Activated T-cell treated with anti-CD3 and anti-CD28 coated beads, Interleukin-2, amount 50 U/mL, for 4 hours (primary cell): ENCODE measurements at regions not wholly inside any gene's neighbourhood (a gene's known extent, or its start where the extent isn't known, plus 50 kb on each side); places are given as distances from the start of the nearest gene placed in this dataset.

Experiments used
- ATAC-seq, 2 donors: fragments of 200-7000 bp; cut with Tn5 transposase; one replicate each; pipeline ENCODE4 v1.10.0; 2021
- DNase-seq: peaks from one replicate; pipeline ENCODE4 v3.0.0-alpha.2; 2020
- H3K27me3 Mint-ChIP-seq: one replicate; pipeline ENCODE4 v1.8.0; 2021; ENCODE audit warnings: low read depth, mixed read lengths
- H3K36me3 Mint-ChIP-seq: one replicate; pipeline ENCODE4 v1.8.0; 2022; ENCODE audit warnings: mixed read lengths; ENCODE audit not compliant: insufficient read depth
- H3K4me1 Mint-ChIP-seq: one replicate; pipeline ENCODE4 v1.8.0; 2021; ENCODE audit warnings: low read depth, mixed read lengths
- H3K4me3 Mint-ChIP-seq: one replicate; pipeline ENCODE4 v1.8.0; 2021; ENCODE audit warnings: mild to moderate bottlenecking, moderate library complexity, mixed read lengths
- H3K9me3 Mint-ChIP-seq: one replicate; pipeline ENCODE4 v1.8.0; 2021; ENCODE audit warnings: mixed read lengths

GRCh38 chr6:141498977-141499376 lies 633.7 kb upstream of the GJE1 start:
- no peaks in the 10 kb centered on the region for H3K4me1 Mint-ChIP-seq
- H3K36me3 Mint-ChIP-seq, result no peaks in the 10 kb centered on the region
- H3K9me3 Mint-ChIP-seq, result peaks cover 3% of the 10 kb centered on the region
- DNase-seq (no peak), ATAC-seq (no peak)
- H3K27me3 Mint-ChIP-seq, result no peaks in the 10 kb centered on the region
- H3K4me3 Mint-ChIP-seq, result no peak overlapping the region

- DNase-seq, result no peak
- ATAC-seq, result no peak
- peaks cover 6% of the 10 kb centered on the region for H3K9me3 Mint-ChIP-seq
- no peaks in the 10 kb centered on the region for H3K27me3 Mint-ChIP-seq
- H3K36me3 Mint-ChIP-seq, result no peaks in the 10 kb centered on the region
- no peak overlapping the region for H3K4me3 Mint-ChIP-seq
- peaks cover 5% of the 10 kb centered on the region for H3K4me1 Mint-ChIP-seq
Observed at GRCh38 chr6:141492521-141493284, 640.0 kb upstream of the GJE1 start.

DNA sequence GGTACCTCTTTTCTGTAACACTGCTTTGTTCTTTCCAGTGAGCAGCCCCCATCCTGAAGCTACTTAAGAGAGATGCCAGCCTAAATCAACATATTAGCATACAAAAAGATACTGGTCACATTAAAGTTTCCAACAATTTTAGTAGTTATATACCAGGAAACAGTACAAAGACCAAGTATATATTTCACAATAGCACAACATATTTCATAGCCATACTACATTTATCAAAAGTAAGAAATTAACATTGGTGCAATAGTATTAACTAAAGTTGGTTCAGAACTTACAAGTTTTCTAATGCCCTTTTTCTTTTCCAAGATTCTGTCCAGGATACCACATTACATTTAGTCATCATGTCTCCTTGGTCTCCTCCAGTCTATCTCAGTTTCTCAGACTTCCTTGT lies 641.0 kb upstream of the GJE1 start:
- DNase-seq (no peak), ATAC-seq (no peak)
- Mint-ChIP-seq H3K4me1 (peaks cover 8% of the 10 kb centered on the region), H3K27me3 (no peaks in the 10 kb centered on the region), H3K36me3 (no peaks in the 10 kb centered on the region), H3K4me3 (no peak overlapping the region), H3K9me3 (peaks cover 6% of the 10 kb centered on the region)

DNA sequence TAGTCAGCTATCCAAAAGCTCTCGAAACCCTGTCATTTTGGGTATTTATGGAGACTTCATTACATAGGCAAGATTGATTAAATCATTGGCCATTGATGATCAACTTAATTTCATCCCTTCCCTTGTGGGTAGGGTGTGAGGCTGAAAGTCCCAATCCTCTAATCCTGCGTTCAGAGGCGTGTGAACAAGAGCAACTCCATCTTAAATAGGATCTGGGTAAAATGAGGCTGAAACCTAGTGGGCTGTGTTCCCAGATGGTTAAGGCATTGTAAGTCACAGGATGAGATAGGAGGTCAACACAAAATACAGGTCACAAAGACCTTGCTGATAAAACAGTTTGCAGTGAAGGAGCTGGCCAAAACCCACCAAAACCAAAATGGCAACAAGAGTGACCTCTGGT lies 641.7 kb upstream of the GJE1 start:
- H3K4me1 Mint-ChIP-seq, result peaks cover 11% of the 10 kb centered on the region
- H3K4me3 Mint-ChIP-seq, result no peak overlapping the region
- H3K36me3 Mint-ChIP-seq, result no peaks in the 10 kb centered on the region

DNA sequence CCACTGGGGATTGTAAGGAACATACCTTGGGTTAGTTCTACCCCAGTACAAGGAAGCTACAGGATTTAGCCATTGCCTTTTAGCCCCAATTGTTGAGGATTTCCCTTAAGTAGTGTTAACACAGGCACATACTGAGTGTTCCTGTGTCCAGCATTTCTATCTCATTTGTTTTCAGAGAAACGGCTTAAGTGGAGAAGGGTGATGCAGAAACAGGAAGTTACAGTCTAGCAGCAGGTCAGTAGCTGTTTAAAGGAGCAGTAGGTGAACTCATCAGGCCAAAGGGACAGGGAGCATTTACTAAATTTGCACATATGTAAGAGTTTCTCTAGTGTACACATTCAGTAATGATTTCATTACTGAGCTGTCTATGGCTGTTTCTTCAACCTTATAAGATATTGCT lies 644.2 kb upstream of the GJE1 start:
- Mint-ChIP-seq H3K36me3 (no peaks in the 10 kb centered on the region), H3K27me3 (no peaks in the 10 kb centered on the region), H3K4me3 (no peak overlapping the region), H3K9me3 (peaks cover 3% of the 10 kb centered on the region), H3K4me1 (peaks cover 31% of the 10 kb centered on the region)
- DNase-seq (no peak), ATAC-seq (no peak)

More for the DNA sequence above, 641.7 kb upstream of the GJE1 start:
- DNase-seq (no peak), ATAC-seq (no peak)
- peaks cover 3% of the 10 kb centered on the region for H3K9me3 Mint-ChIP-seq
- H3K27me3 Mint-ChIP-seq, result no peaks in the 10 kb centered on the region

- no peak overlapping the region for H3K4me3 Mint-ChIP-seq
- H3K9me3 Mint-ChIP-seq, result peaks cover 3% of the 10 kb centered on the region
Observed at GRCh38 chr6:141486942-141487341, 645.8 kb upstream of the GJE1 start.

DNA sequence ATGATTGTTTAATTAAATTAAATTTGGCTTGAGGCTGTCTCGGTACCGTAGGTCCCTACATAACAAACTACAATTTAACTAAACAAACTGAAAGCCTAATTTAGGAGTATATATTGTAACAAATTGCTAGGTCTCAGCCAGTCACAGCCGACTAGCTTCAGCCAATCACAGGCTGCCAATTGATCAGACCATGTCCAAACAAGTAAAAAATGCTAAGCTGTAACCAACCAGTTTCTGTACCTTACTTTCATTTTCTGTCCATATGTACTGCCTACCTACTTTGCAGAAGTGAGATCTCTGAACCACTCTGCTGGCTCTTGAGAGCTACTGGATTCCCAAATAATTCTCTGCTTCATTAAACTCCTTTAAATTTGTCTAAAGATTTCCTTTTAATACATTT lies 648.0 kb upstream of the GJE1 start:
- peak overlapping the region; percentile 26 for H3K4me3 Mint-ChIP-seq
- H3K4me1 Mint-ChIP-seq, result peaks cover 46% of the 10 kb centered on the region
- H3K9me3 Mint-ChIP-seq, result no peaks in the 10 kb centered on the region
- H3K27me3 Mint-ChIP-seq, result no peaks in the 10 kb centered on the region
- no peak for DNase-seq
- H3K36me3 Mint-ChIP-seq, result no peaks in the 10 kb centered on the region
- peak; percentile 47 to 51 for ATAC-seq

More at GRCh38 chr6:141486942-141487341, 645.8 kb upstream of the GJE1 start:
- DNase-seq, result no peak
- no peak for ATAC-seq
- Mint-ChIP-seq H3K4me1 (peaks cover 42% of the 10 kb centered on the region), H3K27me3 (no peaks in the 10 kb centered on the region), H3K36me3 (no peaks in the 10 kb centered on the region)

DNA sequence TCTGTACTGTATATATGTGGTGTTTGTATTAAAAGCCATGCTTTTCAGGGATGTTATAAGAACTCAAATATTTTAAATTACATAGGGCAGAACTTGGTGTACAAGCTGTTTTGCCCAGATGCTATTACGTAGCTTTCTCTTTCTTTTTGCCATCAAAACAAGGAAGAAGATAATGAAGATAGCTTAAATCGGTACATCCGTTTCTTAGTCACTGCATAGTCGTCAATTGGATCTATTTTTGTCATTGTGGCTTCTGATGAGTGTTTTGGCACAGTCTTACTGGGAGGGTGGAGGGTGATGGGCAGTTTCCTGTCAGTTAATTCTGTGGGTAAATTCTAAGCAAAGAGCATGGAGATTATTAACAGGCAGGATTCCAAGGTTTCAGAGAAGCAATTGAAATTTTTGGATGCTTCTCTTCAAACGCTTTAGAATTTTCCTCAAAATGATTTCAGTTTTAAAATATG lies 649.1 kb upstream of the GJE1 start:
- no peaks in the 10 kb centered on the region for H3K36me3 Mint-ChIP-seq
- DNase-seq (peak; percentile 26), ATAC-seq (peak; percentile 99)
- H3K9me3 Mint-ChIP-seq, result no peaks in the 10 kb centered on the region
- H3K4me1 Mint-ChIP-seq, result peaks cover 46% of the 10 kb centered on the region
- H3K4me3 Mint-ChIP-seq, result peak overlapping the region; percentile 75
- no peaks in the 10 kb centered on the region for H3K27me3 Mint-ChIP-seq

- H3K27me3 Mint-ChIP-seq, result no peaks in the 10 kb centered on the region
- ATAC-seq, result no peak
- peaks cover 41% of the 10 kb centered on the region for H3K4me1 Mint-ChIP-seq
- DNase-seq, result no peak
- no peaks in the 10 kb centered on the region for H3K36me3 Mint-ChIP-seq
- peak overlapping the region; percentile 75 for H3K4me3 Mint-ChIP-seq
- no peaks in the 10 kb centered on the region for H3K9me3 Mint-ChIP-seq
Observed at GRCh38 chr6:141482796-141483597, 649.7 kb upstream of the GJE1 start.

DNA sequence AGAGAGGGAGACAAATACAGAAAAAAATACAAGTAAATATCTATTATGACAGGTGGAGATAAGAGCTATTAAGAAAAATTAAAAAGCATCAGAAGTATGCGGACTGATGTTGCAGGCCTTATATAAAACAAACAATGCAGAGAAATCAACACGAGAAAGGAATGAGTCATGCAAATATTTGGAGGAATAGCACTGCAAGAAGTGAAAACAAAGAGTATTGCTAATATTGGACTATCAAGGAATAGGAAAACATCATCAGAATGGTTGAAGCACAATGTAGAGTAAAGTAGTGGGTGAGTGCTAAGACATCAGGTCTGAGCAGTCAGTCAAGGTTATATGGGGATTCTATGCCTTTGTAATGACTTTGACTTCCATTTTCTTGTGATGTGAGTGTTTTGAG lies 657.5 kb upstream of the GJE1 start:
- Mint-ChIP-seq H3K9me3 (no peaks in the 10 kb centered on the region), H3K36me3 (no peaks in the 10 kb centered on the region), H3K27me3 (no peaks in the 10 kb centered on the region), H3K4me1 (no peaks in the 10 kb centered on the region), H3K4me3 (no peak overlapping the region)
- no peak for ATAC-seq
- no peak for DNase-seq

DNA sequence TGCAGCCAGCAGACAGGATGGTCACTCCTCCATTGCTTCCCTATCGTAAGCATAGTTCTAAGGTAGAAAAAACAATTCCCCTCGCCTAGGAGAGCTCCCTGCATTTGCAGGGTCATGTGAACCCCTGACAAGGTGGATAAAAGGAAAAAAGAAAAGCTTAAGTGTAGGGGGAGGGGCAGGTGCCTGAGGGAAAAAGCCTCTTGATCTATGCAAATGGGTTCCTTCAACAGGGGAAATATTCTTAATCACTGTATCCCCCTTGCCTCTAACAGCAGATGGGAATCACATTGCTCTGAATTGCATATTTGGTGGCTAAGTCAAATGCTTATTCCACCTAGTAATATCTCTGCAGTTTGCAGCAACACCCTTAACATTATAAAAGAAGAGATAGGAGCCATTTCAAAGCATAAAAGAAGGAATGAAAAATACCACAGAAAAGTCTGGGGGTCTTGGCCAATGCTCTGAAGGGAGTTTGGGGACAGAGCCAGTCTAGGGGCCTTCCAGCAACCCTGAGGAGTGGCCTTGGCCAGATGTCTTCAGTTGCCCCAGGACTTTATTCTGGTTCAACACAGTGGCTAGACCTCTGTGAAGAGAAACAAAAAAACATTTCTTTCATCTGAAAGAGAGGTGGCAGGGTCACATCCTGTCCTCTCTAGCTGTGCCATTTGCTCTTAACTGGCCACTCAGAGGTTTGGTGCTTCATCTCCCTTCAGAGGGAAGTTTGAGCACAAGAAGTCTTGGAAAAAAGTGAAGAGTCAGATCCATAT lies 660.4 kb upstream of the GJE1 start:
- no peaks in the 10 kb centered on the region for H3K4me1 Mint-ChIP-seq

DNA sequence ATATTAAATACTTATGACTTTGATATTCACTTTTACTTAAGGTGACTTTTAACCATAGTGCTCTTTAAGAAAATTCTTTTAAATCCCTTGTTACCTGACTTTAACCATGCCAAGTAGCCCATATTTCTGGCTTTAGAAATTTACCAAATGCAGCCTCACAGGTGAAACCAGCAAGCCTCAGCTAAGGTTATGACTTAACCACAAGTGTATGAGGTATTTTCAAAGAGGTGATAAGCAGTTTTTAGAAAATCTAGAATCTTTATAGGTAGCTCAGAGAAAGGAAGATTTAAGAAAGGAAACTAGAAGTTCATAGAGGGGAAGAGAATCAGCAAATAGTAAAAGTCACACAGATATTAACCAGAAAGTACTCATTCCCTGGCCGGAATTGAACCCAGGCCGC lies 661.9 kb upstream of the GJE1 start:
- H3K9me3 Mint-ChIP-seq, result no peaks in the 10 kb centered on the region
- no peak for ATAC-seq
- peaks cover 3% of the 10 kb centered on the region for H3K4me1 Mint-ChIP-seq

More for the DNA sequence above, 660.4 kb upstream of the GJE1 start:
- Mint-ChIP-seq H3K4me3 (no peak overlapping the region), H3K36me3 (no peaks in the 10 kb centered on the region), H3K9me3 (no peaks in the 10 kb centered on the region), H3K27me3 (no peaks in the 10 kb centered on the region)
- DNase-seq (no peak), ATAC-seq (no peak)

DNA sequence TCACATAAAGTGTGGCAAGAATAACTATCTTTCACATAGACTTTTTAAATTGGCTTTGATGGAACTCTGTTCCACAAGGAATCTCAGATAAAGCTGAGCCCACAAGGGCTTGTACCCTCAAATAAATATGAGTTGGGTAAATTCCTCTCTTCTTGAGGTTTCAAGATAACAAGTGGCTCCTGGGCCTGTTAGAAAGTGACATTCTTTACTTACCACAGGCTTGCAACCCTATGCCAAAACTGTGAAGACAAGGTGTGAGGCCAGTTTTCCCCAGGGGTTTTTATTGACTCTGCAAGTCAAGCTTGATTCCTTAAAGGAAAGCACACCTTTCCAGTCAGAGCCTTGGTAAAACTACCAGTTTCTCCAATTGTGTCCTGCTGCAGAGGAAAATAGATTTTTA lies 664.8 kb upstream of the GJE1 start:
- Mint-ChIP-seq H3K27me3 (no peaks in the 10 kb centered on the region), H3K4me3 (no peak overlapping the region), H3K4me1 (peaks cover 10% of the 10 kb centered on the region), H3K36me3 (no peaks in the 10 kb centered on the region), H3K9me3 (no peaks in the 10 kb centered on the region)
- no peak for ATAC-seq
- no peak for DNase-seq

More for the DNA sequence above, 661.9 kb upstream of the GJE1 start:
- no peaks in the 10 kb centered on the region for H3K27me3 Mint-ChIP-seq
- no peak overlapping the region for H3K4me3 Mint-ChIP-seq
- H3K36me3 Mint-ChIP-seq, result no peaks in the 10 kb centered on the region
- DNase-seq, result no peak

GRCh38 chr6:141467041-141467440 lies 665.7 kb upstream of the GJE1 start:
- Mint-ChIP-seq H3K27me3 (no peaks in the 10 kb centered on the region), H3K4me3 (no peak overlapping the region), H3K36me3 (no peaks in the 10 kb centered on the region), H3K4me1 (peaks cover 10% of the 10 kb centered on the region), H3K9me3 (no peaks in the 10 kb centered on the region)
- no peak for DNase-seq
- no peak for ATAC-seq
